NT2/D1 (cell line): ENCODE measurements at regions not wholly inside any gene's neighbourhood (a gene's known extent, or its start where the extent isn't known, plus 50 kb on each side); places are given as distances from the start of the nearest gene placed in this dataset.

Experiments used
- SUZ12 ChIP-seq: IDR thresholded peaks from 2 replicates; pipeline ENCODE4 v1.6.1; 2011; ENCODE audit not compliant: insufficient read length, insufficient read depth; ENCODE audit errors: extremely low read depth
- YY1 ChIP-seq: IDR thresholded peaks from 2 replicates; pipeline ENCODE4 v1.6.1; 2011; ENCODE audit not compliant: insufficient read length, insufficient read depth
- ZNF274 ChIP-seq: IDR thresholded peaks from 2 replicates; pipeline ENCODE4 v1.6.1; 2011; ENCODE audit warnings: mild to moderate bottlenecking, low read depth, low read length

GRCh38 chr1:239155466-239156091 is 230.8 kb upstream of the CHRM3 start:
- TF ChIP-seq YY1 (no peak), SUZ12 (no peak), ZNF274 (no peak)
